Panc1 (cell line): ENCODE measurements at regions not wholly inside any gene's neighbourhood (a gene's known extent, or its start where the extent isn't known, plus 50 kb on each side); places are given as distances from the start of the nearest gene placed in this dataset.

Experiments used
- ATAC-seq: fragments of 200-7000 bp; cut with Tn5 transposase; 2 replicates; pipeline ENCODE4 v1.9.1; 2020; ENCODE audit warnings: mild to moderate bottlenecking, moderate library complexity
- BruUV-seq: library from RNA; stranded (reverse); fragments of 400-500 nt; replicated peaks from 2 replicates; lab custom pipeline; 2021; lab: Mats Ljungman, UMichigan
- CTCF ChIA-PET: fragments of 300-600 bp; sonication (Branson Sonifier 250); formaldehyde crosslinking; loops from one replicate; lab custom pipeline; 2022; ENCODE audit warnings: antibody characterized with exemption; lab: Charles Lee
- POLR2A ChIA-PET: fragments of 300-600 bp; sonication (Branson Sonifier 250); formaldehyde crosslinking; loops from one replicate; lab custom pipeline; 2022; ENCODE audit warnings: antibody characterized with exemption; lab: Charles Lee
- DNase-seq: peaks from one replicate; pipeline ENCODE4 v3.0.0-alpha.2; 2010; ENCODE audit warnings: low read depth, low spot score
- H3K27ac ChIP-seq: 2 replicates; pipeline ENCODE4 v1.5.1; 2011; ENCODE audit warnings: mild to moderate bottlenecking, low read length, inconsistent platforms
- H3K27me3 ChIP-seq: fragments of 200-500 bp; sonication (Bioruptor generic); 2 replicates; pipeline ENCODE4 v1.6.0; 2014; ENCODE audit warnings: low read length, inconsistent platforms; ENCODE audit not compliant: control insufficient read depth, insufficient read depth
- H3K36me3 ChIP-seq: fragments of 200-500 bp; sonication (Bioruptor generic); 2 replicates; pipeline ENCODE4 v1.5.1; 2014; ENCODE audit warnings: inconsistent platforms, mild to moderate bottlenecking, low read length, moderate library complexity; ENCODE audit not compliant: control insufficient read depth, insufficient read depth
- H3K4me1 ChIP-seq: 2 replicates; pipeline ENCODE4 v1.5.1; 2011; ENCODE audit warnings: inconsistent platforms, mild to moderate bottlenecking, low read length, moderate library complexity; ENCODE audit not compliant: control insufficient read depth, insufficient read depth
- H3K4me3 ChIP-seq, 2 experiments: 2 replicates each; pipeline ENCODE4 v1.5.1; 2011 to 2012; ENCODE audit warnings: low read depth in 2 of 2, low read length in 2 of 2, mild to moderate bottlenecking in 2 of 2, inconsistent platforms in 1 of 2, moderate library complexity in 1 of 2
- H3K9me3 ChIP-seq: fragments of 200-500 bp; sonication (Bioruptor generic); 2 replicates; pipeline ENCODE4 v1.5.1; 2014; ENCODE audit warnings: low read depth, mild to moderate bottlenecking, inconsistent platforms, low read length, moderate library complexity; ENCODE audit not compliant: control insufficient read depth, insufficient read depth
- CTCF ChIP-seq: fragments of 450-650 bp; IDR thresholded peaks from 2 replicates; pipeline ENCODE4 v1.5.1; 2017; ENCODE audit warnings: mild to moderate bottlenecking
- POLR2AphosphoS5 ChIP-seq: IDR thresholded peaks from 2 replicates; pipeline ENCODE4 v1.6.1; 2012; ENCODE audit warnings: mild to moderate bottlenecking, low read depth, low read length, moderate library complexity
- REST ChIP-seq, 2 experiments: IDR thresholded peaks; 2 replicates each; pipeline ENCODE4 v1.6.1; 2011 to 2012; ENCODE audit warnings: low read depth in 2 of 2, control low read depth in 1 of 2, low read length in 1 of 2, mild to moderate bottlenecking in 1 of 2, moderate library complexity in 1 of 2; ENCODE audit not compliant: insufficient read depth in 1 of 2
- SIN3A ChIP-seq: IDR thresholded peaks from 2 replicates; pipeline ENCODE4 v1.6.1; 2012; ENCODE audit warnings: low read depth, mild to moderate bottlenecking, low read length, moderate library complexity, borderline replicate concordance; ENCODE audit not compliant: insufficient read depth
- TCF7L2 ChIP-seq: IDR thresholded peaks from 2 replicates; pipeline ENCODE4 v1.6.1; 2011; ENCODE audit warnings: mild to moderate bottlenecking, low read depth, low read length, inconsistent platforms
- in situ Hi-C: cut with HindIII; loops from 2 replicates; pipeline ENCODE4 v1.10.0; 2016; ENCODE audit warnings: low sequenced_read_pairs, low pct_unique_long_range_greater_than_20kb
- intact Hi-C: fragments of 100-400 bp; cut with micrococcal nuclease; formaldehyde crosslinking; loops from one replicate; pipeline ENCODE4 v1.10.0; 2022; ENCODE audit not compliant: unreplicated experiment

- no peaks in the 10 kb centered on the region for H3K4me1 ChIP-seq
- in situ Hi-C loops (no loop called here), intact Hi-C loops (no loop called here)
- no peak for DNase-seq
- H3K27ac ChIP-seq, result no peak overlapping the region
- POLR2A ChIA-PET, result no interaction called here
- ATAC-seq, result no peak
- CTCF ChIA-PET, result no interaction called here
- H3K36me3 ChIP-seq, result no peaks in the 10 kb centered on the region
- no peak overlapping the region for H3K4me3 ChIP-seq
- TF ChIP-seq SIN3A (no peak), POLR2AphosphoS5 (no peak), CTCF (no peak), TCF7L2 (no peak), REST (IDR thresholded peaks at IDR 0.05; ENCODE audit: insufficient read depth in 1 of 2, low read depth in 2 of 2, low read length in 1 of 2) (no peak)
- no TSS peak for BruUV-seq
- H3K9me3 ChIP-seq, result no peaks in the 10 kb centered on the region
- no peaks in the 10 kb centered on the region for H3K27me3 ChIP-seq
These were observed 135.4 kb upstream of the AKIRIN2 start for GRCh38 chr6:87837444-87837843.

DNA sequence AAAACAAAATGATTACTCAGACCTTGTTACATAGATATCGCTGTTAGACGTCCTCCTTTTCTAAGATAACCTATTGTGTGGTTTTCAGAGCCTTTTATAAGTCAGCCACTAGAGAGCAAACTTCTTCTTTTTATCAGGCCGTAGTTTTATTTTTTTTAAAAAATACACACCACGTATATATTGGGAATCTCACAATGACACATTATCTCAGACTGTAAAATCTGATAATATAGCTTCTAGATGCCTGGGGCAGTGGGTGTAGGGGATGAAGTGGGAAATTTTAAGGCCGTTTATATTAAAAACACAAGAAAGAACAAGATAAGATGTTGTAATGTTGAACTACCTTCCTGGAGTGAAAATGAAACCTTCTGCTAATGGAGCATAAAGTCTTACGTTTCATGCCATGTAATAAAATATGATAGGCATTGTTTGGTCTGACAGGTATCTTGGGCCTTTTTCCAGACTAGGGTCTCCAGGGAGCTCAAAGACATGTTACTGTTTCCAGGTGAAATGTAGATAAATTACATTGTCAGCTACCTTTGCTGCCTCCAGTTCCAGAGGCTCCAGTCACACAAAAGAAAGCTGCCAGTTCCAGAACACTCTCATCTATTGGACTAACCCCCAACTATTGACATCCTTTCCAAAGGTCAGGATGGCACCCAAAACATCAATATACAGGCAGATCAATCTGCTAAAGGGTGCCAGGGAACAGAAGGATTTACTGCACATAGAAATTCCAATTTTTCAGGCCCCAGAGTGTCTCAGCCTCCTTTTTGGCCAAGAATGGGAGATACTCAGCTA lies 130.2 kb upstream of the AKIRIN2 start:
- in situ Hi-C loops (no loop called here), intact Hi-C loops (no loop called here)
- DNase-seq (no peak), ATAC-seq (peak; percentile 77; the same call in 1 of the 2 replicates)
- ChIA-PET POLR2A (no interaction called here), CTCF (interaction anchor here (0.5 kb wide), 1 partner anchor 694 kb away, joined by 5 read pairs; no protein-coding TSS in a partner anchor)
- H3K36me3 ChIP-seq, result no peaks in the 10 kb centered on the region
- peak overlapping the region; percentile 15 to 43 for H3K4me3 ChIP-seq
- no peak overlapping the region for H3K27ac ChIP-seq
- TF ChIP-seq CTCF (peak; percentile 54; the same call in 1 of the 2 replicates), SIN3A (no peak), POLR2AphosphoS5 (no peak), TCF7L2 (no peak)
- no TSS peak for BruUV-seq
- H3K9me3 ChIP-seq, result no peaks in the 10 kb centered on the region
- no peaks in the 10 kb centered on the region for H3K4me1 ChIP-seq
- no peaks in the 10 kb centered on the region for H3K27me3 ChIP-seq
